Lung (tissue), 11 donors: ENCODE measurements at regions not wholly inside any gene's neighbourhood (a gene's known extent, or its start where the extent isn't known, plus 50 kb on each side); places are given as distances from the start of the nearest gene placed in this dataset.

Experiments used
- ATAC-seq: fragments of 200-7000 bp; cut with Tn5 transposase; one replicate; pipeline ENCODE4 v1.9.1; 2020; ENCODE audit warnings: moderate number of reproducible peaks; ENCODE audit not compliant: insufficient read depth, low FRiP score
- DNase-seq, 3 donors: peaks; one replicate each; pipeline ENCODE4 v3.0.0-alpha.2; 2013 to 2017
- H3K27ac ChIP-seq, 2 donors: one replicate each; pipeline ENCODE4 v1.5.1; 2013; ENCODE audit warnings: mild to moderate bottlenecking in 2 of 2, moderate library complexity in 2 of 2, control low read depth in 1 of 2, inconsistent platforms in 1 of 2, low read depth in 1 of 2, low read length in 1 of 2
- H3K27me3 ChIP-seq, 3 donors: one replicate each; pipeline ENCODE4 v1.5.1; 2013; ENCODE audit warnings: low read length in 2 of 3; ENCODE audit not compliant: control insufficient read depth in 3 of 3, insufficient read depth in 3 of 3
- H3K36me3 ChIP-seq, 4 donors: one replicate each; pipeline ENCODE4 v1.5.1; 2013; ENCODE audit warnings: low read length in 4 of 4, mild to moderate bottlenecking in 1 of 4, moderate library complexity in 1 of 4; ENCODE audit not compliant: control insufficient read depth in 4 of 4, insufficient read depth in 4 of 4
- H3K4me1 ChIP-seq, 5 donors: one replicate each; pipeline ENCODE4 v1.5.1; 2013; ENCODE audit warnings: low read length in 5 of 5, mild to moderate bottlenecking in 2 of 5, moderate library complexity in 1 of 5; ENCODE audit not compliant: control insufficient read depth in 5 of 5, insufficient read depth in 5 of 5
- H3K4me3 ChIP-seq: one replicate; pipeline ENCODE4 v1.5.1; 2013; ENCODE audit warnings: mild to moderate bottlenecking, control low read depth, moderate library complexity
- H3K9ac ChIP-seq, 2 donors: one replicate each; pipeline ENCODE4 v1.5.1; 2013; ENCODE audit warnings: low read length in 2 of 2, control low read depth in 1 of 2; ENCODE audit not compliant: insufficient read depth in 1 of 2
- H3K9me3 ChIP-seq, 4 donors: one replicate each; pipeline ENCODE4 v1.5.1; 2013; ENCODE audit warnings: low read length in 3 of 4, mild to moderate bottlenecking in 1 of 4, moderate library complexity in 1 of 4; ENCODE audit not compliant: control insufficient read depth in 4 of 4, insufficient read depth in 3 of 4
- CTCF ChIP-seq: IDR thresholded peaks from 2 replicates; pipeline ENCODE4 v1.5.1; 2012; ENCODE audit warnings: mild to moderate bottlenecking; ENCODE audit errors: control extremely low read depth, extremely low read depth
- WGBS, 2 donors: extraction: QIAGEN DNeasy Blood & Tissue Kit; methylation state at CpG; one replicate each; pipeline ENCODE4 v1.1.7; 2013; 5-methylcytosine and 5-hydroxymethylcytosine counted together
- donor health status: control.
- donor health status: control.
- donor health status: Bipolar disorder and iron deficiency.
- donor health status: healthy.
- donor health status: DM: yes; HTN: yes; CAD: no.

- no peak for TF ChIP-seq CTCF
Observed at GRCh38 chr5:56357426-56357825, 124.3 kb upstream of the ANKRD55 start.

DNA sequence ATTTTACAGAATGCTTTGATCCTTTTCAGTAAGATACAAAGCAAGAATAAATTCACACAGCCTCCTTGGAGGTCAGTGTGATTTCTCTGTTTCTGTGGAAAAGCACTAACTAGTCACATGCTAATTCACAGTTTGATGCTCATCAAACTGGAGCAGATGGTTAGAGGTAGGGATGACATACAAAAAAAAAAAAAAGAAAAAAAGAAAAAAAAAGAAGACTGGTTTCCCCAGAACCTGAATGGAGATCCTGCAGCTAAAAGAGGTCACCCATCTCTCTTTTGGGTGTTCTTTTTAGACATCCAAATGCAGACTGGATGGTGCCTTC lies 123.7 kb upstream of the ANKRD55 start:
- no peak for TF ChIP-seq CTCF
- H3K4me3 ChIP-seq: no peak overlapping the region
- ATAC-seq: no peak
- no peak overlapping the region for H3K9ac ChIP-seq
- H3K9me3 ChIP-seq: no peaks in the 10 kb centered on the region
- H3K27me3 ChIP-seq: no peaks in the 10 kb centered on the region
- H3K27ac ChIP-seq: no peak overlapping the region
- H3K4me1 ChIP-seq: peaks cover 0 to 35% (median 11%) of the 10 kb centered on the region in 5 donors
- no peaks in the 10 kb centered on the region for H3K36me3 ChIP-seq
- no peak for DNase-seq

More at GRCh38 chr5:56357426-56357825, 124.3 kb upstream of the ANKRD55 start:
- DNase-seq (no peak), ATAC-seq (no peak)
- Histone ChIP-seq H3K9me3 (no peaks in the 10 kb centered on the region), H3K36me3 (no peaks in the 10 kb centered on the region), H3K27ac (no peak overlapping the region), H3K9ac (no peak overlapping the region), H3K4me1 (peaks cover 0 to 35% (median 11%) of the 10 kb centered on the region in 5 donors), H3K27me3 (no peaks in the 10 kb centered on the region), H3K4me3 (no peak overlapping the region)

DNA sequence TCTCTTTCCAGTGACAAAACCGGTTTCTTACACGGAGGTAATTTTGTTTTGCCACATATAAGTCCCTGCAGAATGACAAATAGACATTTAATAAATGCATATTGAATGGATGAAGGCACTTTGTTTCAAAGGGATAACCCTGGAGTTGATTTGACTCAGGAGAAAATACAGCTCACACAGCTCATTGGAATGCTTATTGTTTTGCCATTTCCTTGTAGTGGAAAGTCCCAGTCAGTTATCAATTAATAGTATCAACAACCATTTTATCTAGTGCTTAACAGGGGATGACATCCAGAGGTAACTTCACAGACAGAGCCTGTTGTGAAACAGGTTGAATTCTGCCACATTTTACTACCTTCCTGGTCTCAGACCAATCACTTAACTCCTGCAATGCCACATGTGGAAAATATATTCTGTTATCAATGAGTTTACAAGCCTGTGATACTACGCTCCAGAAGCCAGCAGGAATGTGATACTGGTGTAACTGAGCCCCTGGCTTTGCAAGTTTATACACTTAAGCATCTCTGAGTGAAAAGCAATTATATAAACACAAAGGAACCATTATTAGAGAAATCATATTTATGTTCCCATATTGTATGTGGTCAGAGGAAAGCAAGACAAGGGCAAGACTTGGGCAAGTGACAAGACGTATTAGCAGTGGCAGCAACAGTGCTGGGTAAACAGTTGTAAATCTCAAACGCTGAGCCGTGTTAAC lies 123.1 kb upstream of the ANKRD55 start:
- TF ChIP-seq CTCF: no peak
- Histone ChIP-seq H3K4me3 (no peak overlapping the region), H3K9me3 (no peaks in the 10 kb centered on the region), H3K36me3 (no peaks in the 10 kb centered on the region), H3K27ac (no peak overlapping the region), H3K9ac (no peak overlapping the region), H3K27me3 (no peaks in the 10 kb centered on the region), H3K4me1 (peaks cover 0 to 35% (median 11%) of the 10 kb centered on the region in 5 donors)
- ATAC-seq (no peak), DNase-seq (peak; percentile 23 to 51 (median 25))
- WGBS, 2 donors: 69 to 83% methylated on average over 6 of the region's 6 CpGs

DNA sequence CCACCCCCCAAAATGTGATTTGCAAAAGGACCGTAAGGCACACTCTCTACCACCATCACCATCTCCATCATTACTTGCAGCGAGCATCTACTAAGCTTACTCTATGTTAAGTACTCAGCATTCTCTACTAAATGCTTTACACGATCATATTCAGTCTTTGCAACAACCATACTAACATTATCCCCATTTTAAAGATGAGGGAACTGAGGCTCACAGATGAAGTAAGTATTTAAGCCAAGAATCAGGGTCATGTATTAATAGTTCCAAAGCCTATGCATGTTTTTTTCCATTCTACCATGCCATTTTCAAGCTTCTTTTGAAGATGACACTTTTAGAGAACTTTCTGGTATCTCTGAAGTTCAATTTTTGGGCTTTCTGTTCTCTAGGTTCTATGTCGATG lies 121.7 kb upstream of the ANKRD55 start:
- no peak overlapping the region for H3K27ac ChIP-seq
- no peak for ATAC-seq
- WGBS, 2 donors: 73 to 95% methylated on average over 4 of the region's 4 CpGs
- H3K9me3 ChIP-seq: no peaks in the 10 kb centered on the region
- no peak for DNase-seq
- H3K4me1 ChIP-seq: peaks cover 0 to 33% (median 11%) of the 10 kb centered on the region in 5 donors
- no peak overlapping the region for H3K4me3 ChIP-seq
- no peak for TF ChIP-seq CTCF
- no peaks in the 10 kb centered on the region for H3K36me3 ChIP-seq
- H3K27me3 ChIP-seq: no peaks in the 10 kb centered on the region
- no peak overlapping the region for H3K9ac ChIP-seq
